HG03039 (cell line): ENCODE measurements at regions not wholly inside any gene's neighbourhood (a gene's known extent, or its start where the extent isn't known, plus 50 kb on each side); places are given as distances from the start of the nearest gene placed in this dataset.
"Not testable (repeated sequence)": the region's sequence is repeated elsewhere in the genome, so short reads cannot be mapped to it uniquely, and the experiment has no call there.

Experiments
- ATAC-seq: cut with Tn5 transposase; IDR thresholded peaks from one replicate; pipeline ENCODE4 v1.9.1; 2021; ENCODE audit warnings: mild to moderate bottlenecking, moderate library complexity; ENCODE audit not compliant: unreplicated experiment

- ATAC-seq: no peak
Measured at GRCh38 chr5:28329176-28329575, 1290.8 kb upstream of the CDH9 start.

- ATAC-seq: no peak
Measured at GRCh38 chr5:28328681-28329080, 1290.3 kb upstream of the CDH9 start.

- ATAC-seq: no peak
Measured at GRCh38 chr5:28324174-28324573, 1285.8 kb upstream of the CDH9 start.

- ATAC-seq: no peak
Measured at GRCh38 chr5:28313953-28314352, 1275.6 kb upstream of the CDH9 start.

- no peak for ATAC-seq
Measured at GRCh38 chr5:28313321-28313951, 1275.0 kb upstream of the CDH9 start.

- ATAC-seq: no peak
Measured at GRCh38 chr5:28310696-28311095, 1272.3 kb upstream of the CDH9 start.

- ATAC-seq: no peak
Measured at GRCh38 chr5:28305891-28306290, 1267.5 kb upstream of the CDH9 start.

- ATAC-seq: no peak
Measured at GRCh38 chr5:28301712-28302111, 1263.3 kb upstream of the CDH9 start.

- no peak for ATAC-seq
Measured at GRCh38 chr5:28296254-28297013, 1258.0 kb upstream of the CDH9 start.

GRCh38 chr5:28287021-28287420 is 1248.6 kb upstream of the CDH9 start:
- ATAC-seq: not testable (repeated sequence)

- ATAC-seq: no peak
Measured at GRCh38 chr5:28286566-28286965, 1248.2 kb upstream of the CDH9 start.

- no peak for ATAC-seq
Measured at GRCh38 chr5:28284788-28285187, 1246.4 kb upstream of the CDH9 start.

- no peak for ATAC-seq
Measured at GRCh38 chr5:28281351-28281750, 1243.0 kb upstream of the CDH9 start.

GRCh38 chr5:28275931-28276330 is 1237.5 kb upstream of the CDH9 start:
- no peak for ATAC-seq

- no peak for ATAC-seq
Measured at GRCh38 chr5:28269978-28270377, 1231.6 kb upstream of the CDH9 start.

GRCh38 chr5:28265877-28266276 is 1227.5 kb upstream of the CDH9 start:
- ATAC-seq: no peak

- ATAC-seq: no peak
Measured at GRCh38 chr5:28254846-28255245, 1216.5 kb upstream of the CDH9 start.

GRCh38 chr5:28253431-28253830 is 1215.0 kb upstream of the CDH9 start:
- ATAC-seq: no peak

GRCh38 chr5:28249771-28250415 is 1211.5 kb upstream of the CDH9 start:
- no peak for ATAC-seq

GRCh38 chr5:28234356-28234968 is 1196.1 kb upstream of the CDH9 start:
- ATAC-seq: no peak

GRCh38 chr5:28226407-28226806 is 1188.0 kb upstream of the CDH9 start:
- no peak for ATAC-seq

GRCh38 chr5:28219539-28219938 is 1181.2 kb upstream of the CDH9 start:
- no peak for ATAC-seq
